Activated CD4-positive, alpha-beta T cell treated with anti-CD3 and anti-CD28 coated beads, Interleukin-2, amount 50 U/mL, for 1 hour (primary cell): ENCODE measurements at regions not wholly inside any gene's neighbourhood (a gene's known extent, or its start where the extent isn't known, plus 50 kb on each side); places are given as distances from the start of the nearest gene placed in this dataset.

Source experiments
- DNase-seq: peaks from one replicate; pipeline ENCODE4 v3.0.0-alpha.2; 2020

DNA sequence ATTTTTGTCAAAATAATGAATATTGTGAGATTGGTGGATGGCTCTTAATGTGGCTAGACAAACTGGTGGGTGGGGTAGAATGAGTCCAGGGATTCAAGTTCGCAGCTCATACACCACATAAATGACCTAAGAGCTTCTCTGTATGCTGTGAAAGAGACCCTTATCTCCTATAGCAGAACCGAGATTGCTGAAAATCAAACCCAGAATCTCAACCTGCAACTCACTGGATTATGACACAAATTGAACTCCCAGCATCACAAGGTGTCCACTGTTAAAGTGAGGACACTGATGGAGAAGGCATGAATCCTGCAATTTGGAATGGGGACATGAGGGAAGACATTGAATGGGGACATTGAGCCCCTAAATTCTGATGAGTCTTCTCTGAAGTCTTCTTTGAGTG, 51.3 kb upstream of the CNKSR3 start:
- no peak for DNase-seq

DNA sequence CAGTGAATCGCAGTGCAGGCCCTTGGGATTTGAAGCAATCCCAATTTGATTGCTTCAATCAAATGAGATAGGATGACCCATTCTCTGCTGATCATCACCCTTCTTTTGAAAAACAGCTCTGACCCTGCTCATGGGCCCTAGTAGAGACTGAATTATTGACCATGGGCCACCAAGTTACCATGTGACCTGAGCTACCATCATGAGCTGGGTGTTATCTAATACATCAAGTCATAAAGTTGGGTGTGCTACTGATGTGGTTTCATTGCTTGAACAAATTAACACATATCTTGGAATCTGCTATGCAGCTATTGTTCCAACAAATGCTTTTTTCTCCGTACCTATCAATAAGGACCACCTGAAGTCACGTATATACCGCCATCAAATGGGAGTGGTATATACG, 54.8 kb upstream of the CNKSR3 start:
- no peak for DNase-seq

DNA sequence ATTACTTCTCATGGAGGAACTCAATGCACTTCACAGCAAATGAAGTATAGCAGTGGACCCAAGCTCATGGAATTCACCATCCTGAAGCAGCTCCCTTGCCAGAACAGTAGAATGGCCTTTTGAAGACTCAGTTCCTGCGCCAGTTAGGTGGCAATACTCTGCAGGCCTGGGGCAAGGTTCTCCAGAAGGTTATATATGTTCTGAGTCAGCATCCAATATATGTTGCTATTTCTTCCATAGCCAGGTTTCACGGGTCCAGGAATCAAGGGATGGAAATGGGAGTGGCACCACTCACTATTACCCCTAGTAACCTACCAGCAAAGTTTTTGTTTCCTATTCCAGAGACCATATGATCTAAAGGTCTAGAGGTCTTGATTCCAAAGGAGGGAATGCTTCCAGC, 56.4 kb upstream of the CNKSR3 start:
- DNase-seq, result no peak

DNA sequence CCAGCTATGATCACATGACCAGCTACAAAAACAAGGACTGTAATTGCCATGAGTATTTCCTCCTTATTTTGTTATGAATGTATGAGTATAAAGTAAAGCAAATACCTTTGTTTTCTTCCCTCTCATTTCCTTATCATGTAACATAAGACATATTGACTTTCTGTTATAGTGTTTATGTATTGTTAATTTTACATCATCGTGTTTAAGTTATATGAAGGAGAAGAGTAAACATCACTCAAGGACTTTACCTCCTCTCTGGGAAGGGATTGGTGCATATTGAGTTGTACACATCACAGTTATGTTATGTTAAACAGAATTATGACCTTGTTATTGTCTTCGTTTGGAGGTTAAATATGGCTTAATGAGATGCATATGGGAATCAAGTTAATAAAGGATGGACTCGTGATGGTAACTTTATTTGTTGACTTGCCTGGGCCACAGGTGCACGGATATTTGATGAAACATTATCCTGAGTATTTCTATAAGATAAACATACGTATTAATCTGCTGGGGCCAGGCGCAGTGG, 57.3 kb upstream of the CNKSR3 start:
- no peak for DNase-seq

DNA sequence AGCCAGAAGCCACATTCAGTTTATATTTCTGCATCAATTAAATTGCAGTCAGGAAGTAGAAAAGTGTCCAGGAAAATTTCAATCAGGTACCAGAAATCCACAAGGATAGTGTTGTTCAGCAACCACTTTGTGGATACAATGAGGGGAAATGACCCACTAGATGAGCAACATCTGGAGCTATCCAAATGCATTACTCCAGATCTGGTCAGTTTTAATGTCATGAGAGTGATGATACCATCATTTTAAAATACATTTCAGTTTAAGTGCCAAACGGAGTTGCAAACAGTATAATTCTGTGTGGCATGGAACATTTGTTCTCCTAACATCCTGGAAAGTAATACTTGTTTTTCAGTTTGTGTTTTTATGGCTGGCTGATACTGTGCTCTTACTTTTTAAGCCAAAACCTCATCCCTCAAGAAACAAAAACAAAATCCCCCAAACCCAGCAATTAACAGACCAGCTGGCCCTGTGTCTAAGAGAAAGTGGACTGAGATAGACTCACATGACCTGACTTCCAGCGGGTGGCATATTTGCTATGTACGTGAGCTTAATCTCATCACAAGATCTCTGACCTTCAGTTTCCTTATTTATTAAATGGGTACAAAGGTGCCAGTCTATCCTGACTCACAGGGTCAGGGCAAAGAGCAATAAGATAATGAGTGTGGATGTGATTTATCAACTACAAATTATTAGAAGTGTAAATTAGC, 58.8 kb upstream of the CNKSR3 start:
- no peak for DNase-seq

DNA sequence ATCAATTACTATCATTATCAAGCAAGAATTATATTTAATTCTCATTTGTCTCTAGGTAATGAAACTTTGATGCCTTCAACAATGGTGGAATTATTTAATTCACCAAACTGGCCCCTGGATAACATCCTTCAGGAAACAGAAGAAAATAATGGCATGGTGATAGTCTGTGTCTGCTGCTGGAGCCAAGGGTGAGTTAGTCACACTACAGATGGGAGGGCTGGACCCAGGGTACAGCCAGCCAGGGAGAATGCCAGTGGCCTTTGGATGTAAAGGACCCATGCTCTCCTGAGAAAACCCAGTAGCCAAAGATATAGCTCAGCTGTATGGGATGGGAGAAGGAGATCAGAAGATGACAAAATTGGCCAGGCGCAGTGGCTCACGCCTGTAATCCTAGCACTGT, 60.0 kb upstream of the CNKSR3 start:
- DNase-seq, result no peak

DNA sequence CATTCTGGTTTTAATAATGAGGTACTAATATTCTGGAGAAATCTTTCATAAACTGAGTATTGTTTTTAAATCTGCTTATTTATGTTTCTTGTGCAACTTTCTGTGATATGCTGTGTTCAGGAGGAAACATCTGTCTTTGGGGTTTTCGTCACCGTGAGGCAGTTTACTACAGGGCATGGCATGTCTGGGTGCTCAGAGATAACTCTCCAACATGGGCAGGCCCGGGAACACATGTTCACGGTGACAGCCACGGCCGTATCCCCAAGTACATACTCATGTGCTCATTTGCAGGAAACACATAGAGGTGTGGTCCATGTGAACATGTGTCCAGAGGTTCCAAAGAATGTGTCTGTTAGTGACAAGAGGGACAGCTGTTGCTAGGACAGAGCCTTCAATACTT, 62.1 kb upstream of the CNKSR3 start:
- DNase-seq, result no peak

DNA sequence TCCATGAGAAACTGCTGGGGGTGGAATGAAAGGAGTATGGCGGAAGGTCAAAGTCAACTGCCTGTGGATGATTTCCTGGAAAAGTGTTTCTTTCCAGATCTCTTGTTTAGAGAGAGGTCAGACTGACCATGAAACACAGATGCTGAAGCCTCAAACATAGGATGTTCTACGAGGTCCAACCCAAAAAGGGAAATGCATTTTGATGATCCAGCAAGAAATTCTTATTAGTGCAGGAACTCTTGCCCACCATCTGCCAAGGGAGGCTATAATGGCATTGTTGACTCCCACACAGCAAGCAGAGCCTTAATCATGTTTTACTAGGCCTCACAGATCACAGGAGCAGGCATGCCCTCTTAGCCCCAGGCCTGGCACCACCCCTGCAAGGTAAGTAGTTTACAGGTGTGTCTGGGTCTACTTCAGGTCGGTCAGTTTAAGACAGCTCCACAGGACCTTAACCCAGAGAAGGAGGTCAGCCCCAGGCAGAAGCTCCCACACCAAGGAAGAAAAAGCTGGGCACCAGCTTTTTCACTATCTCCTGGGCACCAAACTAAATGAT, 67.6 kb upstream of the CNKSR3 start:
- no peak for DNase-seq

DNA sequence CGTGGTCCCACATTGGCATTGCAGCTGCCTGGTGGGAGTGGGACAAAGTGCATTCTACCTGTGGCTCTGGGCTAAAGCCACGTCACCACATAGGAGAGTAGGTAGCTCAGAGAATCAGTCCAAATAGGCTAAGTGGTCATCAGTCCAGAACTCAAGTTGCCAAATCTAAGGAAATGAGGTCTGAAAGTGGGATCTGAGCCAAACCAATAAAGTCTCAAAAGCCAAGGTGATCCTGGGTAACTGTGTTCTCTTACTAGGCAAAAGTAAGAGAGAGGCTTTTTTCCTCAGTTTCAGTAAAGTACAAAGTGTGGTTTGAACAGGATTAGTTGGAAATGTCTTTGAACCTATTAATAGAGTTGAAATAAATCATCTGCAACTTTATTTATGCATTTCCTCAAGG, 68.6 kb upstream of the CNKSR3 start:
- DNase-seq, result no peak

DNA sequence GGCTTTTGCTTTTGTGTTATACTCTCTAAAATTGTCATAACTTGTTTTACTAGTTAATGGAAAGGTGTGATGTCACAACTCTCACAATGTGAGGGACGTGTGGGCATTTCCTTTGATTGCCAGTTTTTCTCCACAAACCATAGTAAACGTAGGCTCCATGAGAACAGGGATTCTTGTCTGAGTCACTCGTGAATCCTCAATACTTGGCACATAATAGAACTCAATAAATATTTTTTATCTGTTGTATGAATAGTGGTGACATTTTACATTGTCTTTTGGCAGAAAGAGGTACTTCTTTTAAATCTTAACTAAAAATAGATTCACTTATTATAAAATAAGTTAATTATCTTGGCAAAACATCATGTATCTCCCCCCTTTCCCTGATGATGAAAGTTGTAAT, 69.0 kb upstream of the CNKSR3 start:
- DNase-seq, result no peak

DNA sequence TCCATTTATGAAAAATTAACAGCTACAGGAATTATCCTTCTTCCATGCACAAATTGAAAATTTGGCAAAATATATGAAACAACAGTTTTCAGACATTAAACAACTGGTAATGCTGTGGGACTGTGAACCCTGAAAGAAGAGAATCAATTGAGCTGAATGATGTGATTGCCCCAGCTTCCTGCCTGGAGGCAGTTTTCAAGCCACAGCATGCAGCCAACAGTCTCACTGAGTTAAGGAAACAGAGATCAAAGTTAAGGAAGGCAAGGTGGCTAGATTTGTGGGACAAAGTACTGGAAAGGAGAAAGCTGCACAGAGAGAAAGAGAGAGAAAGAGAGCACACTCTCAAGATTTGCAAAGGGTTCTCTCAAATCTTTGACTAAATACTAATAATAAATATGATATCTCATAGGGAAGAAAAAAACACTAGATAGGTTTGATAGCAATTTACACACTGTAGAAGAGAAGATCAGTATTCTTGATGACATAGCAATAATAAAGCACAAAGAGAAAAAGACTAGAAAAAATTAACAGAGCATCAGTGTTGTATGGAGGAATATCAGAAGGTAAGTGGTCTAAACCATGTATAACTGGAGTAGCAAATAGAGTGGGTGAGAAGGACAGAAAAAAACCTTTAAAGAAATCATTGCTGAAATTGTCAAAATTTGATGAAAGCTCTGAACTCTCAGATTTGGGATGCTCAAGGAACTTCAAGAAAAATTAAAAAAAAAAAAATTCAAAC, 70.1 kb upstream of the CNKSR3 start:
- DNase-seq, result no peak

DNA sequence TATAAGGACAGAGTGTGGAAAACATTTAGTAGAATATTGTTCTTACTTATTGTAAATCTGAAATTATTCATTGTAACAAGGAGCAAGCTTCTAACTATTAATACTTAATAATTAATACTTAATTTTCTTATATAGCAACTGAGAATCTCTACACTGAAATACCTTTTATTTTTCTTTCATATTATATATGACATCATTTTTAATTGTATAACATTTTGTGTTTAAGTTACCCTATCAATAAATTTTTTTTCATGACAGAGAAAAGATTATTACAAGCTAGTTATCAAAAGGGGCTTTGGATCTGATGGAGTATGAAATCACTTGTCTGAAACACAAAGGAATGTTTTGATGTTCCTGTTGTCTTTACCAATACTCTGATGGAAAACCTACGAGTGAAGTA, 72.2 kb upstream of the CNKSR3 start:
- DNase-seq, result no peak

DNA sequence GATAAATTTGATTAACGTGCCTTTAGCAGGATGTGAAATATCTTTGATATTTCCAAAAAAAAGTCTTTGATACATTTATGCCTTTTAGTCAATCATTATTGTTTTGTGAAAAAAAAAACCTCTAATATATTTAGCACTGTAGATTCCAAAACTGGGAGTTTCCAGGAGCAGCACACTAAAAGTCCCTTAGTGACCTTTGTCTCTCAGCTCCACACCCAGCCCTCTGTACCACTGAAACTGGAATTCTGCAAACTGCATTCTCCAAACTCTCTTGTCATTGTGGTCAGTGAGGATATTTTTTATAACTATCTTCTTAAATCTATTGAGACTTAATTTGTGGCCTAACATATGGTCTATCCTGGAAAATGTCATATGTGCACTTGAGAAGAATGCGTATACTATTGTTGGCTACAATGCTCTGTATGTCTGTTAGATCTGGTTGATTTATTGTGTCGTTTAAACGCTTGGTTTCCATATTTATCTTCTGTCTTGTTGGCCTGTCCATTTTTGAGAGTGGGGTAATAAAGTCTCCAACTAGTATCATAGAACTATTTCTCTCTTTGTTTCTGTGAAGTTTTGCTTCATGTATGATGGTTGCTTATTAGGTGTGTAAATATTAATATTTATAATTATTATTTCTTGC, 73.2 kb upstream of the CNKSR3 start:
- DNase-seq, result no peak

DNA sequence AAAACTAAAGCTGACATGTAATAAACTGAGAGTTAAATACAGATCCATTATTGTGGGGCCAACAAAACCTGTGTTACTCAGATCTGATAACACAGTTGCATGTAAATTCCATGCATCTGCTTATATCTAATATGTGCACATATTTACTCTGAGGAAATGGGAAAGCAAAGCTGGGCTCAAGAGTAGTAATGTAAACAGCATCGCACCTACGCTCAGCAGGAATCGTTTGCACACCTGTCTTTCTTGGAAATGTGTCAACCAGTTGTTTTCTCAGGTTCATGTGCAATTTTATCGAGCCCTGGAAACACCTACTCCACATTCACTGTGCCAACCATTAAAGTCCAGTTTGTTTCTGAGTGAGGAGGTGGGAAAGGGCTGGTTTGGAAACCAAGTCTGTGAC, 80.3 kb upstream of the CNKSR3 start:
- no peak for DNase-seq

DNA sequence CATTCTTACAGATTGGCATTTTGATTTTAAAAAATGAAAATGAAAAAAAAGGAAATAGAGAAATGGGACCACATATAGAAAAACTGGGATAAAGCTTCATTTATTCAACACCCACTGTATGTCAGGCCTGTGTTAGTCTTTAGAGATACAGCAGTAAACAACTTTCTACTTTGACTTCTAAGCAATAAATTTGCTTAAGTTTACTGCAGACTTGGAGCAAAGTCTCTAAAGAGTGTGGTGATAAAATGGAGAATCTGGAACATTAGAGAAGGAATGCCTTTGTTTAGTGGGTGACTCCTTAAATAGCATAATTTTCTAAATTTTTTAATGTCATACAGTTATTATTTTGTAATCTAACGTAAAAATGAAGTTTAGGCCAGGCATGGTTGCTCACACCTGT, 80.7 kb upstream of the CNKSR3 start:
- no peak for DNase-seq

DNA sequence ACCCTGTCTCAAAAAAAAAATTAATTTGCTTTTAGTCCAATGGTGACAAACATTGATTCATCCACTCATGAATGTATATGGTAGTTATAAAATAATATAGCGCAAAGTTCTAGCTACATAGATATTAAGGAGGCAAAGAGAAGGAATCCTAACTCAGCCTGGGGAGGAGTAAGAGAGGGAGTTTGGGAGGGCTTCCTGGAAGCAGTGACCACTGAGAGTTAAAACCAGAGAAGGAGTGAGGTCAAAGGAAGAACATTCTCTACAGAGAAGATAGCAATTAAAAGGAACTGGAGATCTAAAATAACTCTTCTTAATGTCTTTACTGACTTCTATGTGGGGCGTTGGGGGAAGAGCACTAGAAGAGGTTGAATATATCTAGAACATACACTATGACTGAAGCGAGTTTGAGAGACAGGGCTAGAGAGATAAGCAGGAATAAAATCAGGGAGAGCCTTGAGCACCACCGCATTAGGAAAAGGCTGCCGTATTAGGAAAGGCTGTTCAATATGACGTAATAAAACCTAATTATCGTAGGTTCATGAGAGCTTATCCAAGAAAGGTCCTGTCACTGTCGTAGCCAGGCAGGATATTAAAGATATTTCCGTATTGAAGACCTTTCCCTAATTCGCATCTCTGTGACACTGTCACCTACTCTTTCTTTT, 81.8 kb upstream of the CNKSR3 start:
- DNase-seq, result no peak

DNA sequence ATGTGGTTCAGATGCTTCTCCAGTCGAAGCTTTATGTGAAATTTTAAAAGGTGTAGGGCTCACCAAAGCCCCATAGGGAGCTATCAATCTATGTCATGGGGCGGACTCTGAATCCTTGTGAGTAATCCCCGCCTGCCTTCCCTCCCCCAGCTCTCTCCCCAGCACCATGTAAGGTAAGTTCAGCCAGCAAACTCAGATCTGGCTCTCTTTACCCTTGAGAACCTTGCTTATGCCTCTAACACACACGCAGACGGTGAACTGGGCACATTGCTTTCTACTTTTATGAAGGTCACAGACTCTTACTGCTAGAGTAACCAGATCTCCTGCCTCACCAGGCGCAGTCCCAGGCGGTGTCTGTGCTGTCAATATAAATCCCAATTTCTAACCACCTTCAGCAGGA, 82.6 kb upstream of the CNKSR3 start:
- DNase-seq, result no peak

DNA sequence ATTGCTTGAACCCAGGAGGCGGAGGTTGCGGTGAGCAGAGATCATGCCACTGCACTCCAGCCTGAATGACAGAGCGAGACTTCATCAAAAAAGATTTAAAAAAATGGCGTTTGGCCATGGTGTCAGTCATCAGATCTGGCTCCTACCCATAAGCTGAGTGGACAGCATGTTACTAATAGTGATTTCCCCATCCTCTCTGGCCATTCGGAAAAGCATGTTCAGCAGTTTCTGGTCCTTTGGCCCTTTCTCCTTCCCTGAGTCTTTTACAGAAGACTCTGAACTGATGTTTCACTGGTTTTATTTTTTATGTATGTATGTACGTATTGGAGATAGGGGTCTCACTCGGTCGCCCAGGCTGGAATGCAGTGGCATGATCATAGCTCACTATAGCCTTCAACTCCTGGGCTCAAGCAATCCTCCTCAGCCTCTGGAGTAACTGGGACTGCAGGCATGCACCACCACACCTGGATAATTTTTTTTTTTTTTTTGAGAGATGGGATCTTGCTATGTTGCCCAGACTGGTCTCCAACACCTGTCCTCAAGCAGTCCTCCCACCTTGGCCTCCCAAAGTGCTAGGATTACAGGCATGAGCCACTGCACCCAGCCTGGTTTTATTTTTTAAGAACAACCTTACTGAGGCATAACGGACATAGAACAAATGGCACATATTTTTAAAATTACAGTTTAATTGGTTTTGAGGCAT, 84.2 kb upstream of the CNKSR3 start:
- DNase-seq, result no peak

DNA sequence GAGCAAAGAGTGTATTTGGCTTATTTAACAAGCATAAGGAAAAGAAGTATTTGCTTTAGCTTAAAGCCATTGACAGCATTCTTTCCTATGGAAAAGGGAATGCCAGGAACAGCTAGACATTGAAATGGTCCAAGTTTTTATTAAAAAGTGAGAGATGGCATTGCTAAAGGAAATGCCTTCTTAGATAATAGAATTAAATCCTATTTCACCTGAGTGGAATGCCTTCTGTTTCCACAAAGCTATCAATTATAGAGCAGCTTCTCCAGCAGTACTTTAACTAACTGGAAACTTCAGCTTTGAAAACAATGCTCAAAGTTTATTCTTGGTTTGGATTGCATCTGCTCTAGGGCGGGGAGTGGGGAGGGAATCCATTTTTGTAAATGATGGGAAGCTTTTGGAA, 85.1 kb upstream of the CNKSR3 start:
- no peak for DNase-seq

DNA sequence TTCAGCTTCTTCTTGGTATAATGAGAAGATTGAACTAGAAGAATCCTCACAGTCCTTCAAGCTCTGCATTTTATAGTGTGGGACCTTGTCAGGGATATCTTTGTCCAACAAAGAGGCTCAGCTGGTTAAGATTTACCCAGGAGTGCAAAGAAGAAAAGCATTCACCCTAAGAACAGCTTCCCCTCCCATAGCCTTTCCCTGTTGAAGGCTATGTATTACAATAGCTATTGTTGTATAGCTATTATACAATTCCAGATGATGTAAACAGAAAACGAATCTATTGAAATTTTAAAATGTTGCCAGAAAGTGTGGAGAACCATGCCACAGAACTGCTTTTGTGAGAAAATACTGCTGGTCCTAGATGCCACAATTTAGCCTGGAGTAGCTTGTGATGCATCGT, 85.5 kb upstream of the CNKSR3 start:
- no peak for DNase-seq

DNA sequence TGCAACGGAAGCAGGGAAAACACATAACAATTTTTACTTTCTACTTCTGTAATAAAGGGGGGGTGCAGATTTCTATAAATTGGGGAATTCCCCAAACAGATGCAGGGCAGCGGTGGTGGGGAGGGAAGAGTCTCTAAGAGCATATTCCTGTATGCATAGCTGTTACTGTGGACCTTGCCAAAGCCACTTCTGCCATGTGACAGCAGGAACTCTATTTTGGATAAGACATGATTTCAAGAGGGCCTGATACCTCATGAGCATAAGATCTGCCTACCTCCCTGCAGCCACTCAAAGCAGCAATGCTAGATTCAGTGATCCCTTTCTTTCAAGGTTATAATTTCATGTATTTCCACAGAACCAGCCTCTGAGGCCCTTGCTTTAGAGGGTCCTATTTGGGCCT, 86.2 kb upstream of the CNKSR3 start:
- no peak for DNase-seq

DNA sequence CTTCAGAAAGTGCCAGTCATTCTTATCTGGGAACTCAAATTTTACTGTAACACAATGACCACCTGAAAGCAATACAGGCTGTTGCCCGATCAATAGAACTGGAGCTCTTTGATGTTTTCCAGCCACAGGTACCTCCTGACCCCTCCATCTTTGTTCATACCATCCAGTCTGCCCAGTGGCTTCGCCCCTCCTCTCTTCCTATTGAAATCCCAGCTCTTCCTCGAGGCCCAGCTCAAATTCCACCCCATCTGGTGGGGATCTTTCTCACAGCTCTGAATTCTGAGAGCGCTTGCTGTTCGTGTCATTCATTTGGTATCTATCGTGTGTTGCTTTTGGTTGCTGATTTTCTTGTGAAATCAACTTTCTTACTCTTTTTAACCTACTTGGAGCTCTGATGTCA, 87.9 kb upstream of the CNKSR3 start:
- DNase-seq, result no peak

DNA sequence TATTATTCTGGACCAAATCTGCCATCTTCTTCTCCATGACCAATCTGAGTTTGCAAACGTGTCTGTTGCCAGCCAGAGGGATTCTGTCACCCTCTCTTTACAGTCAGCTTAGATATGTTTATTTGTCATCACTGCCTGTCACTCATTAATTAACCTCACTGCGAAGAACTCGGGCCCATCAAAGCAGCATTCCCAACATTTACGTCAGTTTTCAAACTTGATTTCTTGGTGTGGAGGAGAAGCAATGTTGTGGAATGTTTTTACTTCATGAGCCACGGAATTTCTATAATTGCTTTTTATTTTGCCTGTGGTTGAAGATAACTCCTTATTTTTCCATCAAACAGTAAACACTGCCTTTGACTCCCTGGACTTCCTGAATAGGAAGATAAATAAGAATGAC, 91.8 kb upstream of the CNKSR3 start:
- no peak for DNase-seq
